IMR-90 (cell line): ENCODE measurements at regions not wholly inside any gene's neighbourhood (a gene's known extent, or its start where the extent isn't known, plus 50 kb on each side); places are given as distances from the start of the nearest gene placed in this dataset.

Experiments used
- ATAC-seq: fragments of 200-7000 bp; cut with Tn5 transposase; 2 replicates; pipeline ENCODE4 v1.9.1; 2020; ENCODE audit warnings: low read depth, mild to moderate bottlenecking, moderate library complexity
- BruUV-seq: library from RNA; stranded (reverse); fragments of 400-500 nt; replicated peaks from 2 replicates; lab custom pipeline; 2021; lab: Mats Ljungman, UMichigan
- CTCF ChIA-PET: fragments of 300-600 bp; formaldehyde crosslinking; extraction: SDS; loops from one replicate; lab custom pipeline; 2021; ENCODE audit warnings: antibody characterized with exemption; lab: Yijun Ruan, JAX
- POLR2A ChIA-PET: fragments of 300-600 bp; sonication (Branson Sonifier 250); formaldehyde crosslinking; loops from one replicate; lab custom pipeline; 2022; ENCODE audit warnings: antibody characterized with exemption; ENCODE audit not compliant: unreplicated experiment; lab: Charles Lee
- DNase-seq: peaks from one replicate; pipeline ENCODE4 v3.0.0; 2013
- H2AFZ ChIP-seq: replicated peaks from 2 replicates; pipeline ENCODE3; 2013; ENCODE audit warnings: low read length, mild to moderate bottlenecking; ENCODE audit not compliant: poor library complexity
- H2AK5ac ChIP-seq: 2 replicates; pipeline ENCODE4 v1.6.1; 2013; ENCODE audit warnings: low read depth, low read length, inconsistent platforms
- H2AK9ac ChIP-seq: replicated peaks from 2 replicates; pipeline ENCODE3; 2013; ENCODE audit warnings: mild to moderate bottlenecking, low read depth, low read length, moderate library complexity; ENCODE audit not compliant: poor library complexity
- H2BK120ac ChIP-seq: 2 replicates; pipeline ENCODE4 v1.6.1; 2013; ENCODE audit warnings: low read depth, low read length, inconsistent platforms
- H2BK15ac ChIP-seq: 3 replicates; pipeline ENCODE4 v1.6.1; 2013; ENCODE audit warnings: low read depth, low read length, inconsistent platforms
- H2BK20ac ChIP-seq: 2 replicates; pipeline ENCODE4 v1.6.1; 2013; ENCODE audit warnings: low read depth, mild to moderate bottlenecking, inconsistent platforms, low read length, moderate library complexity
- H2BK5ac ChIP-seq: 2 replicates; pipeline ENCODE4 v1.6.1; 2013; ENCODE audit warnings: mild to moderate bottlenecking, low read depth, low read length, inconsistent platforms; ENCODE audit not compliant: poor library complexity, severe bottlenecking
- H3K14ac ChIP-seq: replicated peaks from 2 replicates; pipeline ENCODE4 v1.6.1; 2013; ENCODE audit warnings: low read depth, low read length, inconsistent platforms
- H3K18ac ChIP-seq: 2 replicates; pipeline ENCODE4 v1.6.1; 2013; ENCODE audit warnings: low read depth, low read length, control low read depth
- H3K23ac ChIP-seq: 2 replicates; pipeline ENCODE4 v1.6.1; 2013; ENCODE audit warnings: low read depth, low read length, inconsistent platforms
- H3K27ac ChIP-seq: 2 replicates; pipeline ENCODE4 v1.5.1; 2013; ENCODE audit warnings: mild to moderate bottlenecking, control low read depth, low read length; ENCODE audit not compliant: insufficient read depth
- H3K27me3 ChIP-seq: 2 replicates; pipeline ENCODE4 v1.6.1; 2013; ENCODE audit warnings: low read length; ENCODE audit not compliant: control insufficient read depth, insufficient read depth
- H3K36me3 ChIP-seq: 2 replicates; pipeline ENCODE4 v1.6.1; 2013; ENCODE audit warnings: low read length, mixed read lengths; ENCODE audit not compliant: control insufficient read depth, insufficient read depth
- H3K4ac ChIP-seq: 2 replicates; pipeline ENCODE4 v1.6.1; 2013; ENCODE audit warnings: low read depth, low read length, inconsistent platforms
- H3K4me1 ChIP-seq: 2 replicates; pipeline ENCODE4 v1.6.1; 2013; ENCODE audit warnings: low read length, mixed read lengths; ENCODE audit not compliant: control insufficient read depth, insufficient read depth
- H3K4me2 ChIP-seq: 2 replicates; pipeline ENCODE4 v1.6.1; 2013; ENCODE audit warnings: low read depth, mild to moderate bottlenecking, control low read depth, low read length, moderate library complexity
- H3K4me3 ChIP-seq: 2 replicates; pipeline ENCODE4 v1.5.1; 2013; ENCODE audit warnings: low read depth, mild to moderate bottlenecking, control low read depth, low read length, moderate library complexity; ENCODE audit not compliant: insufficient read depth
- H3K56ac ChIP-seq: 2 replicates; pipeline ENCODE4 v1.6.1; 2013; ENCODE audit warnings: low read length, inconsistent platforms; ENCODE audit not compliant: insufficient read depth; ENCODE audit errors: extremely low read depth
- H3K79me1 ChIP-seq, 2 experiments: 2 replicates each; pipeline ENCODE4 v1.6.1; 2013; ENCODE audit warnings: low read length in 2 of 2, inconsistent platforms in 1 of 2, low read depth in 1 of 2
- H3K9ac ChIP-seq: 2 replicates; pipeline ENCODE4 v1.6.1; 2013; ENCODE audit warnings: low read depth, low read length, control low read depth
- H3K9me1 ChIP-seq: 2 replicates; pipeline ENCODE4 v1.6.1; 2013; ENCODE audit warnings: low read length, inconsistent platforms; ENCODE audit not compliant: insufficient read depth
- H3K9me3 ChIP-seq: 2 replicates; pipeline ENCODE4 v1.6.1; 2013; ENCODE audit warnings: low read length; ENCODE audit not compliant: control insufficient read depth, insufficient read depth
- H4K20me1 ChIP-seq: 2 replicates; pipeline ENCODE4 v1.6.1; 2013; ENCODE audit warnings: low read length, inconsistent platforms; ENCODE audit not compliant: insufficient read depth
- H4K5ac ChIP-seq: 2 replicates; pipeline ENCODE4 v1.6.1; 2013; ENCODE audit warnings: mild to moderate bottlenecking, low read depth, low read length, control low read depth
- H4K8ac ChIP-seq, 2 experiments: 2 replicates each; pipeline ENCODE4 v1.6.1; 2013; ENCODE audit warnings: low read depth in 2 of 2, low read length in 2 of 2, control low read depth in 1 of 2, inconsistent platforms in 1 of 2
- H4K91ac ChIP-seq: 2 replicates; pipeline ENCODE4 v1.6.1; 2013; ENCODE audit warnings: low read depth, low read length, inconsistent platforms; ENCODE audit not compliant: insufficient read depth
- CHD1 ChIP-seq: IDR thresholded peaks from 2 replicates; pipeline ENCODE4 v1.6.1; 2012; ENCODE audit warnings: low read depth, low read length, improper control_type of control experiment
- CTCF ChIP-seq: conservative IDR thresholded peaks from 2 replicates; pipeline ENCODE4 v1.5.1; 2012; ENCODE audit warnings: mild to moderate bottlenecking, low read depth, low read length, improper control_type of control experiment
- MAFK ChIP-seq: IDR thresholded peaks from 2 replicates; pipeline ENCODE4 v1.6.1; 2012; ENCODE audit warnings: low read depth, low read length, improper control_type of control experiment
- MAZ ChIP-seq: IDR thresholded peaks from 2 replicates; pipeline ENCODE4 v1.6.1; 2012; ENCODE audit warnings: low read depth, mild to moderate bottlenecking, low read length, improper control_type of control experiment, moderate library complexity, borderline replicate concordance
- POLR2A ChIP-seq: IDR thresholded peaks from 2 replicates; pipeline ENCODE4 v1.6.1; 2012; ENCODE audit warnings: mild to moderate bottlenecking, low read depth, low read length
- RAD21 ChIP-seq: IDR thresholded peaks from 2 replicates; pipeline ENCODE4 v1.6.1; 2012; ENCODE audit warnings: low read length, improper control_type of control experiment
- RCOR1 ChIP-seq: IDR thresholded peaks from 2 replicates; pipeline ENCODE4 v1.6.1; 2012; ENCODE audit warnings: mild to moderate bottlenecking, low read length, improper control_type of control experiment; ENCODE audit not compliant: insufficient replicate concordance
- WGBS, 2 experiments: methylation state at CpG; one replicate each; pipeline versions ENCODE4 v1.1.5 to v1.1.7; 2013; ENCODE audit warnings: missing lambda C conversion rate in 2 of 2; ENCODE audit not compliant: insufficient read length in 1 of 2; ENCODE audit errors: extremely low coverage in 2 of 2; 5-methylcytosine and 5-hydroxymethylcytosine counted together
- dilution Hi-C: fragments of 300-500 bp; cut with HindIII; formaldehyde crosslinking; loops from one replicate; pipeline ENCODE4 v1.14.3; 2018; ENCODE audit warnings: low sequenced_read_pairs; ENCODE audit not compliant: unreplicated experiment
- in situ Hi-C: fragments of 300-500 bp; cut with MboI; formaldehyde crosslinking; loops from 3 replicates; pipeline ENCODE4 v1.14.3; 2019; ENCODE audit warnings: low sequenced_read_pairs, inconsistent platforms, mixed read lengths
- intact Hi-C: fragments of 100-400 bp; cut with micrococcal nuclease; formaldehyde crosslinking; loops from 2 replicates; pipeline ENCODE4 v1.10.0; 2022

- H4K91ac ChIP-seq, result no peak overlapping the region
- no peak overlapping the region for H3K56ac ChIP-seq
- H3K27me3 ChIP-seq, result no peaks in the 10 kb centered on the region
- H2AK5ac ChIP-seq, result no peak overlapping the region
- dilution Hi-C loops (no loop called here), intact Hi-C loops (no loop called here), in situ Hi-C loops (no loop called here)
- H3K79me1 ChIP-seq, result no peaks in the 10 kb centered on the region
- no peaks in the 10 kb centered on the region for H3K36me3 ChIP-seq
- no peak for ATAC-seq
- H3K4ac ChIP-seq, result no peak overlapping the region
- ChIA-PET POLR2A (no interaction called here), CTCF (no interaction called here)
- no peak overlapping the region for H3K14ac ChIP-seq
- no peak overlapping the region for H3K23ac ChIP-seq
- no peak overlapping the region for H2BK120ac ChIP-seq
- no peak overlapping the region for H2BK20ac ChIP-seq
- no peaks in the 10 kb centered on the region for H3K9me1 ChIP-seq
- H3K18ac ChIP-seq, result no peak overlapping the region
- H3K9me3 ChIP-seq, result no peaks in the 10 kb centered on the region; the same call in 1 of the 2 replicates
- H3K4me3 ChIP-seq, result no peak overlapping the region
- no peak overlapping the region for H4K5ac ChIP-seq
- H4K20me1 ChIP-seq, result no peaks in the 10 kb centered on the region
- no peak overlapping the region for H2AFZ ChIP-seq
- no peak overlapping the region for H3K9ac ChIP-seq
- H3K4me1 ChIP-seq, result no peaks in the 10 kb centered on the region
- BruUV-seq, result no TSS peak
- no peak overlapping the region for H3K4me2 ChIP-seq
- H4K8ac ChIP-seq, result no peak overlapping the region
- no peak overlapping the region for H2AK9ac ChIP-seq
- no peak overlapping the region for H3K27ac ChIP-seq
- no peak for TF ChIP-seq CHD1
- no peak for TF ChIP-seq RCOR1
- no peak for TF ChIP-seq MAFK
- no peak for TF ChIP-seq POLR2A
- TF ChIP-seq RAD21, result no peak
- TF ChIP-seq CTCF, result no peak
- no peak for TF ChIP-seq MAZ
- DNase-seq, result no peak
- H2BK15ac ChIP-seq, result no peak overlapping the region
- no CpG with 5 or more reads among the region's 1 CpG for WGBS, 2 experiments
- no peak overlapping the region for H2BK5ac ChIP-seq
Measured at GRCh38 chr13:71124230-71124629, 742.8 kb downstream of the DACH1 start.
